A673 (cell line): ENCODE measurements at regions not wholly inside any gene's neighbourhood (a gene's known extent, or its start where the extent isn't known, plus 50 kb on each side); places are given as distances from the start of the nearest gene placed in this dataset.

ENCODE experiments used
- BruUV-seq: library from RNA; stranded (reverse); fragments of 400-500 nt; replicated peaks from 2 replicates; lab custom pipeline; 2021; lab: Mats Ljungman, UMichigan
- CTCF ChIA-PET: fragments of 300-600 bp; sonication (Branson Sonifier 250); formaldehyde crosslinking; loops from one replicate; lab custom pipeline; 2022; ENCODE audit warnings: antibody characterized with exemption; lab: Charles Lee
- POLR2A ChIA-PET: fragments of 300-600 bp; sonication (Branson Sonifier 250); formaldehyde crosslinking; loops from one replicate; lab custom pipeline; 2022; ENCODE audit warnings: antibody characterized with exemption; ENCODE audit not compliant: low non-redundant PET; lab: Charles Lee
- DNase-seq: peaks from one replicate; pipeline ENCODE4 v3.0.0-alpha.2; 2015; ENCODE audit warnings: low spot score
- H3K27ac ChIP-seq: fragments of 200-600 bp; sonication (generic); 2 replicates; pipeline ENCODE4 v1.5.1; 2016; ENCODE audit warnings: mixed run types, low read depth, mild to moderate bottlenecking, mixed read lengths, antibody characterized with exemption, low read length; ENCODE audit not compliant: poor library complexity, severe bottlenecking
- H3K27me3 ChIP-seq: fragments of 200-600 bp; sonication (generic); replicated peaks from 2 replicates; pipeline ENCODE4 v1.6.1; 2017; ENCODE audit warnings: mixed run types, low read depth, mild to moderate bottlenecking, mixed read lengths, antibody characterized with exemption, low read length; ENCODE audit not compliant: insufficient read depth, poor library complexity
- H3K36me3 ChIP-seq: fragments of 200-600 bp; sonication (generic); 2 replicates; pipeline ENCODE4 v1.6.1; 2016; ENCODE audit warnings: mixed run types, mild to moderate bottlenecking, mixed read lengths, antibody characterized with exemption, low read length; ENCODE audit not compliant: insufficient read depth, poor library complexity, severe bottlenecking
- H3K4me1 ChIP-seq: fragments of 200-600 bp; sonication (generic); 2 replicates; pipeline ENCODE4 v1.6.1; 2017; ENCODE audit warnings: mixed run types, mild to moderate bottlenecking, mixed read lengths, antibody characterized with exemption, low read length; ENCODE audit not compliant: insufficient read depth, poor library complexity, severe bottlenecking
- H3K4me3 ChIP-seq: fragments of 200-600 bp; sonication (generic); 2 replicates; pipeline ENCODE4 v1.5.1; 2016; ENCODE audit warnings: low read depth, mixed run types, mild to moderate bottlenecking, mixed read lengths, low read length; ENCODE audit not compliant: poor library complexity, severe bottlenecking
- H3K9me3 ChIP-seq: fragments of 200-600 bp; sonication (generic); 2 replicates; pipeline ENCODE4 v1.6.1; 2016; ENCODE audit warnings: mixed run types, low read depth, mild to moderate bottlenecking, mixed read lengths, antibody characterized with exemption, low read length; ENCODE audit not compliant: poor library complexity, severe bottlenecking
- CTCF ChIP-seq: fragments of 300-800, 200-600 bp; sonication (generic); conservative IDR thresholded peaks from 2 replicates; pipeline ENCODE4 v1.5.1; 2017; ENCODE audit warnings: low read depth, mild to moderate bottlenecking, antibody characterized with exemption, low read length, moderate library complexity, mixed read lengths
- EZH2 ChIP-seq: fragments of 200-600 bp; sonication (generic); IDR thresholded peaks from 2 replicates; pipeline ENCODE4 v1.6.1; 2017; ENCODE audit warnings: borderline replicate concordance, low read depth, mild to moderate bottlenecking, mixed read lengths, antibody characterized with exemption, low read length; ENCODE audit not compliant: poor library complexity, severe bottlenecking
- intact Hi-C: fragments of 100-400 bp; cut with micrococcal nuclease; formaldehyde crosslinking; loops from one replicate; pipeline ENCODE4 v1.10.0; 2022; ENCODE audit not compliant: unreplicated experiment

GRCh38 chr13:65302691-65303090, 1927.4 kb downstream of the PCDH9 start:
- CTCF ChIA-PET = no interaction called here
- intact Hi-C loops = no loop called here

GRCh38 chr13:65301506-65301905, 1928.6 kb downstream of the PCDH9 start:
- no peak for TF ChIP-seq CTCF
- TF ChIP-seq EZH2 = no peak
- no peaks in the 10 kb centered on the region for H3K4me1 ChIP-seq
- DNase-seq = no peak
- ChIA-PET POLR2A (no interaction called here), CTCF (no interaction called here)
- intact Hi-C loops = no loop called here
- no peak overlapping the region for H3K4me3 ChIP-seq
- no peaks in the 10 kb centered on the region for H3K36me3 ChIP-seq
- no peaks in the 10 kb centered on the region for H3K9me3 ChIP-seq
- H3K27ac ChIP-seq = no peak overlapping the region
- BruUV-seq = no TSS peak
- no peaks in the 10 kb centered on the region for H3K27me3 ChIP-seq

More at GRCh38 chr13:65302691-65303090, 1927.4 kb downstream of the PCDH9 start:
- BruUV-seq = no TSS peak
- Histone ChIP-seq H3K36me3 (no peaks in the 10 kb centered on the region), H3K27ac (no peak overlapping the region), H3K4me3 (no peak overlapping the region), H3K4me1 (no peaks in the 10 kb centered on the region), H3K27me3 (no peaks in the 10 kb centered on the region), H3K9me3 (no peaks in the 10 kb centered on the region)
- TF ChIP-seq CTCF (no peak), EZH2 (no peak)
- POLR2A ChIA-PET = no interaction called here
- DNase-seq = no peak

DNA sequence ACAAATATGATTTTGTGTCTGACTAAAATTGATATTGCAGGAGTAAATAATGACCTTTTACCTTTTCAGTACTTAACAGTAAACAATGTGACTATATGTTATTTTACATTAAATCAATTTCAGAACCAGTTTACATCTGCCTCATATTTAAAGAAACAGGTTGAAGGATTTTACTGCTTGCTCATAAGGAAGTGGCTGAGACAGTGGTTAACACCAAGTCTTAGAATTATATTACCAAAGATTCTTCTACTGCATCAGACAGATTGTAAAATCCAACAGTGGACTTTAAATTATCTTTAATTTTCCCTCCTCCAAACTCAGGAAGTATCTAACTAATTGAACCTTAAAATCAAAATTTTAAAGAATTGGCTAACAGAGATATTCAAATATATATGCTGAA, 1929.9 kb downstream of the PCDH9 start:
- intact Hi-C loops = no loop called here
- no peaks in the 10 kb centered on the region for H3K4me1 ChIP-seq
- TF ChIP-seq EZH2 (no peak), CTCF (no peak)
- no peak for DNase-seq
- no peaks in the 10 kb centered on the region for H3K27me3 ChIP-seq
- ChIA-PET CTCF (no interaction called here), POLR2A (no interaction called here)
- no peak overlapping the region for H3K27ac ChIP-seq
- H3K9me3 ChIP-seq = no peaks in the 10 kb centered on the region
- no TSS peak for BruUV-seq
- H3K4me3 ChIP-seq = no peak overlapping the region
- H3K36me3 ChIP-seq = no peaks in the 10 kb centered on the region
